SU-DHL-6 (cell line): ENCODE measurements at regions not wholly inside any gene's neighbourhood (a gene's known extent, or its start where the extent isn't known, plus 50 kb on each side); places are given as distances from the start of the nearest gene placed in this dataset.

Experiments used
- H2AFZ ChIP-seq: fragments of 200-600 bp; sonication (generic); 2 replicates; pipeline ENCODE4 v1.6.1; 2014; ENCODE audit warnings: low read depth, mild to moderate bottlenecking, moderate library complexity, mixed read lengths, antibody characterized with exemption, low read length; ENCODE audit not compliant: severe bottlenecking
- H3F3A ChIP-seq: fragments of 200-600 bp; shearing (Covaris generic); 2 replicates; pipeline ENCODE4 v1.6.0; 2016; ENCODE audit warnings: antibody characterized with exemption, mild to moderate bottlenecking; ENCODE audit not compliant: insufficient read depth
- H3K27ac ChIP-seq: fragments of 200-600 bp; sonication (generic); 2 replicates; pipeline ENCODE4 v1.5.1; 2016; ENCODE audit warnings: low read depth, mild to moderate bottlenecking, low read length, moderate library complexity, mixed read lengths
- H3K27me3 ChIP-seq: fragments of 200-600 bp; sonication (generic), shearing (Covaris generic); 2 replicates; pipeline ENCODE4 v1.6.0; 2014; ENCODE audit warnings: mild to moderate bottlenecking, low read length
- H3K36me3 ChIP-seq: fragments of 200-600 bp; sonication (generic); 2 replicates; pipeline ENCODE4 v1.6.1; 2014; ENCODE audit warnings: mild to moderate bottlenecking, low read length, mixed read lengths
- H3K4me2 ChIP-seq: fragments of 300-600, 200-600 bp; shearing (Covaris generic), sonication (generic); 2 replicates; pipeline ENCODE4 v1.6.0; 2014; ENCODE audit warnings: low read length, low read depth, mild to moderate bottlenecking; ENCODE audit not compliant: poor library complexity, severe bottlenecking
- H3K4me3 ChIP-seq: fragments of 200-600 bp; sonication (generic); 2 replicates; pipeline ENCODE4 v1.5.1; 2014; ENCODE audit warnings: antibody characterized with exemption, low read length, mild to moderate bottlenecking, mixed read lengths; ENCODE audit not compliant: insufficient read depth, poor library complexity, severe bottlenecking
- H3K79me2 ChIP-seq: fragments of 200-600 bp; sonication (generic); 2 replicates; pipeline ENCODE4 v1.6.1; 2014; ENCODE audit warnings: mild to moderate bottlenecking, low read length, moderate library complexity; ENCODE audit not compliant: insufficient read depth
- H3K9ac ChIP-seq: fragments of 200-600 bp; sonication (generic); 2 replicates; pipeline ENCODE4 v1.7.0; 2014; ENCODE audit warnings: mild to moderate bottlenecking, low read length
- H3K9me2 ChIP-seq: fragments of 200-600 bp; sonication (generic); replicated peaks from 2 replicates; pipeline ENCODE4 v1.6.1; 2014; ENCODE audit warnings: low read length; ENCODE audit not compliant: insufficient read depth
- H3K9me3 ChIP-seq: fragments of 200-600 bp; sonication (generic); 2 replicates; pipeline ENCODE4 v1.6.1; 2014; ENCODE audit warnings: low read length, mixed read lengths; ENCODE audit not compliant: insufficient read depth
- H4K20me1 ChIP-seq: fragments of 200-600 bp; sonication (generic); 2 replicates; pipeline ENCODE4 v1.6.1; 2014; ENCODE audit warnings: low read depth, mild to moderate bottlenecking, antibody characterized with exemption, low read length, moderate library complexity, mixed read lengths
- CTCF ChIP-seq: fragments of 200-600 bp; sonication (generic); IDR thresholded peaks from one replicate; pipeline ENCODE4 v1.5.1; 2017; ENCODE audit warnings: antibody characterized with exemption, mild to moderate bottlenecking, low read length, moderate library complexity; ENCODE audit not compliant: insufficient read depth, poor library complexity, severe bottlenecking
- EZH2phosphoT487 ChIP-seq: fragments of 200-600 bp; sonication (generic), shearing (Covaris generic); conservative IDR thresholded peaks from 2 replicates; pipeline ENCODE4 v1.6.1; 2018; ENCODE audit warnings: mild to moderate bottlenecking, antibody characterized with exemption, low read length, moderate library complexity, mixed read lengths

GRCh38 chr2:43020990-43021669 is 205.3 kb downstream of the ZFP36L2 start:
- no peaks in the 10 kb centered on the region for H3F3A ChIP-seq
- H3K27me3 ChIP-seq = no peaks in the 10 kb centered on the region
- TF ChIP-seq EZH2phosphoT487 = no peak
- no peak overlapping the region for H3K9ac ChIP-seq
- H2AFZ ChIP-seq = no peak overlapping the region
- no peaks in the 10 kb centered on the region for H3K79me2 ChIP-seq
- H3K4me2 ChIP-seq = no peak overlapping the region
- no peak overlapping the region for H3K27ac ChIP-seq
- no peak overlapping the region for H3K4me3 ChIP-seq
- H3K9me3 ChIP-seq = 0 out of 2 replicates have a peak, but pooled peaks cover 6% of the 10 kb centered on the region
- no peaks in the 10 kb centered on the region for H4K20me1 ChIP-seq
- H3K9me2 ChIP-seq = no peaks in the 10 kb centered on the region
- no peaks in the 10 kb centered on the region for H3K36me3 ChIP-seq

- H3F3A ChIP-seq = no peaks in the 10 kb centered on the region
- H4K20me1 ChIP-seq = no peaks in the 10 kb centered on the region
- no peak for TF ChIP-seq EZH2phosphoT487
- no peak for TF ChIP-seq CTCF
- no peak overlapping the region for H2AFZ ChIP-seq
- H3K4me3 ChIP-seq = no peak overlapping the region
- H3K4me2 ChIP-seq = no peak overlapping the region
- no peaks in the 10 kb centered on the region for H3K9me2 ChIP-seq
- no peaks in the 10 kb centered on the region for H3K27me3 ChIP-seq
- 0 out of 2 replicates have a peak, but pooled peaks cover 6% of the 10 kb centered on the region for H3K9me3 ChIP-seq
- H3K36me3 ChIP-seq = no peaks in the 10 kb centered on the region
- H3K79me2 ChIP-seq = no peaks in the 10 kb centered on the region
- no peak overlapping the region for H3K9ac ChIP-seq
- H3K27ac ChIP-seq = no peak overlapping the region
These were observed 206.1 kb downstream of the ZFP36L2 start for GRCh38 chr2:43020296-43020695.

GRCh38 chr2:43019536-43020183 is 206.7 kb downstream of the ZFP36L2 start:
- Histone ChIP-seq H3K4me2 (no peak overlapping the region), H3K27ac (no peak overlapping the region), H3K27me3 (no peaks in the 10 kb centered on the region), H3K9me3 (0 out of 2 replicates have a peak, but pooled peaks cover 6% of the 10 kb centered on the region), H3K9ac (no peak overlapping the region), H2AFZ (no peak overlapping the region), H3K4me3 (no peak overlapping the region), H3F3A (no peaks in the 10 kb centered on the region), H3K9me2 (no peaks in the 10 kb centered on the region), H3K36me3 (no peaks in the 10 kb centered on the region), H3K79me2 (no peaks in the 10 kb centered on the region), H4K20me1 (no peaks in the 10 kb centered on the region)
- TF ChIP-seq EZH2phosphoT487 (no peak), CTCF (no peak)

- H3F3A ChIP-seq = no peaks in the 10 kb centered on the region
- H3K4me2 ChIP-seq = no peak overlapping the region
- no peaks in the 10 kb centered on the region for H3K36me3 ChIP-seq
- H4K20me1 ChIP-seq = no peaks in the 10 kb centered on the region
- no peak for TF ChIP-seq EZH2phosphoT487
- no peak for TF ChIP-seq CTCF
- no peaks in the 10 kb centered on the region for H3K9me2 ChIP-seq
- H3K9me3 ChIP-seq = 0 out of 2 replicates have a peak, but pooled peaks cover 6% of the 10 kb centered on the region
- H3K9ac ChIP-seq = no peak overlapping the region
- no peak overlapping the region for H3K4me3 ChIP-seq
- H2AFZ ChIP-seq = no peak overlapping the region
- no peaks in the 10 kb centered on the region for H3K27me3 ChIP-seq
- no peak overlapping the region for H3K27ac ChIP-seq
- no peaks in the 10 kb centered on the region for H3K79me2 ChIP-seq
These were observed 207.4 kb downstream of the ZFP36L2 start for GRCh38 chr2:43019025-43019367.
